ENCODE measurements at regions not wholly inside any gene's neighbourhood (a gene's known extent, or its start where the extent isn't known, plus 50 kb on each side); places are given as distances from the start of the nearest gene placed in this dataset.

- DNase-seq = no peak
- Mint-ChIP-seq H3K9me3 (peaks cover 6% of the 10 kb centered on the region), H3K27me3 (ENCODE audit: low read depth) (no peaks in the 10 kb centered on the region), H3K4me1 (ENCODE audit: low read depth) (peaks cover 35% of the 10 kb centered on the region), H3K27ac (no peak overlapping the region), H3K4me3 (no peak overlapping the region), H3K36me3 (ENCODE audit: low read depth) (peaks cover 2% of the 10 kb centered on the region)
- CTCF ChIA-PET = interaction anchor here (0.7 kb wide), 1 partner anchor 169 kb away, joined by 3 read pairs; no protein-coding TSS in a partner anchor
- intact Hi-C loops (cut with micrococcal nuclease) = no loop called here
Measured at GRCh38 chr12:91980389-91980821, 165.2 kb downstream of the BTG1 start.

GRCh38 chr12:91978143-91978542 lies 167.5 kb downstream of the BTG1 start:
- Mint-ChIP-seq H3K36me3 (ENCODE audit: low read depth) (peaks cover 2% of the 10 kb centered on the region), H3K9me3 (peaks cover 6% of the 10 kb centered on the region), H3K4me1 (ENCODE audit: low read depth) (peaks cover 39% of the 10 kb centered on the region), H3K27ac (peak overlapping the region; percentile 18), H3K27me3 (ENCODE audit: low read depth) (no peaks in the 10 kb centered on the region), H3K4me3 (no peak overlapping the region)
- DNase-seq = peak; percentile 29
- intact Hi-C loops (cut with micrococcal nuclease) = no loop called here
- CTCF ChIA-PET = no interaction called here

DNA sequence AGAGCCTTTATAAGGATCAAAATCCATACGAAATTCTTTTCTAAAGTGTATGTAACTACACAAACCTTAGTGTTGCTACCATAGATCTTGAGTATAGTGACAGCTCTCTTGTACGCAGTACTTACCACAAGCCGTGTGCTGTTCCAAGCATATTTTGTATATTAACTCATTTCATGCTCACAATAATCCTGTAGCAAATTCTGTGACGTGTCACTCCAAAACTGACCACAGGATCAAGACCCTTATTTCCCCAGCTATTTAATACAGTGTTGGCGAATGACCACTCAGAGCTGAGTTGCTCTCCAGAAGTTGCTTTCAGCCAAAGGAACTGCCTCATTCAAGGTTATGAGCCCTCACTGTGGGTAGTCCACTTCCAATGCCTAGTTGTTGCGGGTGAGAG lies 169.8 kb downstream of the BTG1 start:
- no peak for DNase-seq
- H3K9me3 Mint-ChIP-seq = peaks cover 6% of the 10 kb centered on the region
- no peak overlapping the region for H3K27ac Mint-ChIP-seq
- peaks cover 2% of the 10 kb centered on the region for H3K36me3 Mint-ChIP-seq (ENCODE audit: low read depth)
- H3K4me1 Mint-ChIP-seq (ENCODE audit: low read depth) = peaks cover 34% of the 10 kb centered on the region
- no peak overlapping the region for H3K4me3 Mint-ChIP-seq
- no peaks in the 10 kb centered on the region for H3K27me3 Mint-ChIP-seq (ENCODE audit: low read depth)
- intact Hi-C loops (cut with micrococcal nuclease) = no loop called here
- CTCF ChIA-PET = interaction anchor here (0.8 to 1.0 kb wide), 2 partner anchors 165 to 235 kb away, joined by 3 read pairs; no protein-coding TSS in a partner anchor

DNA sequence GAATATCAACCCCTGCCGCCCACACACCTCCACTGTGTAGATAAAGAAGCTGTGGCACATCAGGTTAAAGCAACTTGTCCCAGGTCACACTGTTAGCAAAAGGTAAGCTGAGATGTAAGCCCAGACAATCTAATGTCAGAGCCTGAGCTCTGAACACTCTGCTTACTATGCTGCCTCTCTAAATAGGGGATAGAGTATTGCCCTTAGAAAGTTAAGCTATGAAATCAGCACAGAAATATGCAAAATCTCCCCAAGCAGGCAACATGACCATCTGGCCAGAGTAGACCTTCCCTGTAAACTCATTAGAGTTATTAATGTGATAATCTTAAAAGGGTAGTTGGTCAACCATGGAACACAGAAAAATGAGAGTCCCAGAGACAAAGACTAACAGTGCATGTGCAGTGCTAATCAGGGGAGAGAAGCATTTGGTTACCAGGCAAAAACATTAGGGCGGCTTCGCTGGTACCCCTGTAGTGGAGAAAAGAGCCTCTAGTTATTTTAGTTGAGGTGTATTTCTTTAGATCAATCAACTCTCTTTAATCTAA lies 171.0 kb downstream of the BTG1 start:
- peaks cover 29% of the 10 kb centered on the region for H3K4me1 Mint-ChIP-seq (ENCODE audit: low read depth)
- no peak overlapping the region for H3K27ac Mint-ChIP-seq
- no peaks in the 10 kb centered on the region for H3K27me3 Mint-ChIP-seq (ENCODE audit: low read depth)
- H3K36me3 Mint-ChIP-seq (ENCODE audit: low read depth) = peaks cover 2% of the 10 kb centered on the region
- peaks cover 7% of the 10 kb centered on the region for H3K9me3 Mint-ChIP-seq
- CTCF ChIA-PET = interaction anchor here (1.0 to 1.1 kb wide), 2 partner anchors 10 to 91 kb away, joined by 3 to 4 read pairs; no protein-coding TSS in a partner anchor
- no peak for DNase-seq
- intact Hi-C loops (cut with micrococcal nuclease) = no loop called here
- H3K4me3 Mint-ChIP-seq = no peak overlapping the region

DNA sequence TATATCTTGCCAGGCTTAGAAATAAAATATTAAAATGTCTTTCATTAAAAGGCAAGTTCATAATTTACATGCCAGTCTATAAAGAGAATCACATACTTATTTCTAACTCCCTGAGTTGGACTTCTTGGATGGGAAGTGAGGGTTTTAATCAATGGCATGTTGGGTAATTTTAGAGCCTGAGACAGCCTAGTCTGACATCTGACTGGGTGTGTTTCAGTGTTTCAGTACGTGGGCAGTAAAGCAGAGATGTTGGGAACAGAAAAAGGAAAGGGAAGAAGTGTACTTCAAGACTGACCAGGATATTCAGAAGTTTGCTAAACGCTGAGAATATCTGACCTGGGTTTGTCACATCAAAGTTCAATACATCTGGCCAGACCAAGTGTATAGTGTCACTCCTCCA lies 171.8 kb downstream of the BTG1 start:
- CTCF ChIA-PET = interaction anchor here (1.1 kb wide), 1 partner anchor 11 kb away, joined by 4 read pairs; no protein-coding TSS in a partner anchor
- H3K27ac Mint-ChIP-seq = no peak overlapping the region
- peaks cover 2% of the 10 kb centered on the region for H3K36me3 Mint-ChIP-seq (ENCODE audit: low read depth)
- no peak overlapping the region for H3K4me3 Mint-ChIP-seq
- intact Hi-C loops (cut with micrococcal nuclease) = no loop called here
- H3K27me3 Mint-ChIP-seq (ENCODE audit: low read depth) = no peaks in the 10 kb centered on the region
- H3K4me1 Mint-ChIP-seq (ENCODE audit: low read depth) = peaks cover 27% of the 10 kb centered on the region
- DNase-seq = no peak
- H3K9me3 Mint-ChIP-seq = peaks cover 7% of the 10 kb centered on the region

- H3K4me3 Mint-ChIP-seq = no peak overlapping the region
- CTCF ChIA-PET = no interaction called here
- intact Hi-C loops (cut with micrococcal nuclease) = no loop called here
Measured at GRCh38 chr12:91972896-91973295, 172.8 kb downstream of the BTG1 start.

DNA sequence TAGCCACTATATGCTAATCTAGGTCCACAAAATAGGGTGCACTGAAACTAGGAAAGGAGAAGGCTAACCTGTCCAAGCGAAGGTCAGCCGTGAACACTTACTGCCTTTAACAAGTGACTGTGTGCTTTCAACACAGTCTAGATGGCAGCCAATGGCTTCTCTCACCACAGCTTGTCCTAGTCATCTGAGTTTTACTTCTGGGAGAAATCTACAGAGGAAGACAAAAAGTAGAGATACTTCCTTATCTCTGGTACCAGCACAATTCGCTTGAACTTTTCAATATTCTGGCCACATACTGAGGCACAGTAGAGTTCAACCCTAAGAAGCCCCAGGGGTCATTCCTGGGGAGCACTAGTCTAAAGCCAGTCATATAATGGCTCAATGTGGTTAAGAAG lies 176.9 kb downstream of the BTG1 start:
- H3K27me3 Mint-ChIP-seq (ENCODE audit: low read depth) = no peaks in the 10 kb centered on the region
- H3K27ac Mint-ChIP-seq = no peak overlapping the region
- peaks cover 2% of the 10 kb centered on the region for H3K36me3 Mint-ChIP-seq (ENCODE audit: low read depth)
- peaks cover 11% of the 10 kb centered on the region for H3K4me1 Mint-ChIP-seq (ENCODE audit: low read depth)
- intact Hi-C loops (cut with micrococcal nuclease) = no loop called here
- peaks cover 2% of the 10 kb centered on the region for H3K9me3 Mint-ChIP-seq
- CTCF ChIA-PET = no interaction called here
- no peak for DNase-seq
- no peak overlapping the region for H3K4me3 Mint-ChIP-seq

More at GRCh38 chr12:91972896-91973295, 172.8 kb downstream of the BTG1 start:
- H3K27me3 Mint-ChIP-seq (ENCODE audit: low read depth) = no peaks in the 10 kb centered on the region
- no peak overlapping the region for H3K27ac Mint-ChIP-seq
- peaks cover 2% of the 10 kb centered on the region for H3K36me3 Mint-ChIP-seq (ENCODE audit: low read depth)
- peaks cover 18% of the 10 kb centered on the region for H3K4me1 Mint-ChIP-seq (ENCODE audit: low read depth)
- peaks cover 6% of the 10 kb centered on the region for H3K9me3 Mint-ChIP-seq
- DNase-seq = no peak

DNA sequence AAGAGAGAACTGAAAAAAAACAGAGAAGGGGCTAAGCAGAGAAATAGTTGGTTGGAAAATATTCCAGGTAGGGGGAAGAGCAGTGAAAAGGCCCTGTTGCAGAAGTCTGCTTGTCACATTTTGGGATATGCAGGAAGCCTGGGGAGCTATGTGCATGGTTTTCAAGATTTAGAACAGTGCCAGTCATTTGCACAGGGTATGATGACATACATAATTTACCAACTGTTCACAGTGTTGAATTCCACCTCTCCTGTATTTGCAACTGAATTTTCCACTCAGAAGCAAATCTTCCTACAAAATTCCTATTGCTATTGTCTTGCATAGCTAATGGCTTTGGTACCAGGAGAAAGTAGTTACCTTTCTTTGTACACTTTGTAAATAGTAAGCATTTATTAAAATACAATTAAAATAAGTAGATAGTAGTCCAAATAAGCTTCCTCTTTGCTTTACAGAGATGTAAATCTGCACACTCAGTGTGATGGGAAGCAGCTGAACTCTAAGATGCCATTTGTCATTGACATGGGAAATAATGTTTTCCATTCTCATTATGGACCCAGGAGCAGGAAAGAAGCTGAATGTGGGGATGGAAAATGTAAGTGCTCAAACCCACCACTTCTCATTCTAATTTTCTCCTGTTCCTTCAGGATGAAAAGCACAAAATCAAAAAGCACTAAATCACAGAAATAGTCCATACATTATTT lies 177.4 kb downstream of the BTG1 start:
- DNase-seq = no peak
- H3K36me3 Mint-ChIP-seq (ENCODE audit: low read depth) = peaks cover 3% of the 10 kb centered on the region
- H3K27me3 Mint-ChIP-seq (ENCODE audit: low read depth) = no peaks in the 10 kb centered on the region
- peaks cover 2% of the 10 kb centered on the region for H3K9me3 Mint-ChIP-seq
- H3K4me1 Mint-ChIP-seq (ENCODE audit: low read depth) = peaks cover 11% of the 10 kb centered on the region
- no peak overlapping the region for H3K4me3 Mint-ChIP-seq
- no peak overlapping the region for H3K27ac Mint-ChIP-seq
- CTCF ChIA-PET = interaction anchor here (1.3 kb wide), 1 partner anchor 26 kb away, joined by 3 read pairs; no protein-coding TSS in a partner anchor
- intact Hi-C loops (cut with micrococcal nuclease) = no loop called here

DNA sequence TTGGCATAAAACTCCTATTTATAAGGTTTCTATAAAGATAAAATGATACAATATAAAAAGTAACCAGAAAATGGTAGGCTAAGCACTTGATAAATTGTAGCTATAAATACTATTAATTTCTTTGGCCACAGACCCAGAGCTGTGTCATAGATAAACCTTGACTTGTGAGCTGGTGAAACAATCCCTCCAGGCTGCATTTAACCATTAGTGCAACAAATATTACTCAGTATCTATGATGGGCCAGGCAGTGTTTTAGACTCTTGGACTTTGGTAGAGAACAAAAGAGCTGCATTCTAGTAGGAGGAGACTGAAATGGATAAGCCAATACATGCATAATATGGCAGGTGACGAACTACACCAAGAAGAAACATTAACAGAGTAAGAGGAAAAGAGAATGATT lies 178.1 kb downstream of the BTG1 start:
- Mint-ChIP-seq H3K36me3 (ENCODE audit: low read depth) (peaks cover 4% of the 10 kb centered on the region), H3K9me3 (peaks cover 2% of the 10 kb centered on the region), H3K27me3 (ENCODE audit: low read depth) (no peaks in the 10 kb centered on the region), H3K27ac (no peak overlapping the region), H3K4me3 (no peak overlapping the region), H3K4me1 (ENCODE audit: low read depth) (peaks cover 11% of the 10 kb centered on the region)
- CTCF ChIA-PET = interaction anchor here (1.3 kb wide), 1 partner anchor 25 kb away, joined by 3 read pairs; no protein-coding TSS in a partner anchor
- intact Hi-C loops (cut with micrococcal nuclease) = no loop called here
- no peak for DNase-seq

- Mint-ChIP-seq H3K27me3 (ENCODE audit: low read depth) (no peaks in the 10 kb centered on the region), H3K9me3 (peaks cover 2% of the 10 kb centered on the region), H3K4me1 (ENCODE audit: low read depth) (peaks cover 11% of the 10 kb centered on the region), H3K27ac (no peak overlapping the region), H3K36me3 (ENCODE audit: low read depth) (peaks cover 4% of the 10 kb centered on the region), H3K4me3 (no peak overlapping the region)
- DNase-seq = no peak
- intact Hi-C loops (cut with micrococcal nuclease) = no loop called here
- CTCF ChIA-PET = interaction anchor here (0.6 to 1.2 kb wide), 8 partner anchors 11 to 323 kb away, joined by 3 to 8 read pairs (median 3); no protein-coding TSS in a partner anchor
Measured at GRCh38 chr12:91965781-91966180, 179.9 kb downstream of the BTG1 start.

GRCh38 chr12:91964501-91964900 lies 181.1 kb downstream of the BTG1 start:
- H3K27ac Mint-ChIP-seq = no peak overlapping the region
- no peak overlapping the region for H3K4me3 Mint-ChIP-seq
- H3K4me1 Mint-ChIP-seq (ENCODE audit: low read depth) = peaks cover 11% of the 10 kb centered on the region
- DNase-seq = no peak
- H3K27me3 Mint-ChIP-seq (ENCODE audit: low read depth) = no peaks in the 10 kb centered on the region
- intact Hi-C loops (cut with micrococcal nuclease) = no loop called here
- CTCF ChIA-PET = no interaction called here
- peaks cover under 1% of the 10 kb centered on the region for H3K9me3 Mint-ChIP-seq
- H3K36me3 Mint-ChIP-seq (ENCODE audit: low read depth) = peaks cover 4% of the 10 kb centered on the region

- peaks cover 10% of the 10 kb centered on the region for H3K9me3 Mint-ChIP-seq
- H3K36me3 Mint-ChIP-seq (ENCODE audit: low read depth) = peaks cover 2% of the 10 kb centered on the region
- no peak for DNase-seq
- H3K4me1 Mint-ChIP-seq (ENCODE audit: low read depth) = peaks cover 6% of the 10 kb centered on the region
- H3K27me3 Mint-ChIP-seq (ENCODE audit: low read depth) = no peaks in the 10 kb centered on the region
- H3K4me3 Mint-ChIP-seq = no peak overlapping the region
- H3K27ac Mint-ChIP-seq = no peak overlapping the region
- CTCF ChIA-PET = interaction anchor here (0.7 kb wide), 1 partner anchor 24 kb away, joined by 3 read pairs; no protein-coding TSS in a partner anchor
- intact Hi-C loops (cut with micrococcal nuclease) = no loop called here
Measured at GRCh38 chr12:91959220-91959619, 186.4 kb downstream of the BTG1 start.

GRCh38 chr12:91958816-91959215 lies 186.8 kb downstream of the BTG1 start:
- intact Hi-C loops (cut with micrococcal nuclease) = no loop called here
- CTCF ChIA-PET = interaction anchor here (0.7 kb wide), 1 partner anchor 24 kb away, joined by 3 read pairs; no protein-coding TSS in a partner anchor
- H3K9me3 Mint-ChIP-seq = peaks cover 10% of the 10 kb centered on the region
- peaks cover 6% of the 10 kb centered on the region for H3K4me1 Mint-ChIP-seq (ENCODE audit: low read depth)
- H3K36me3 Mint-ChIP-seq (ENCODE audit: low read depth) = peaks cover 2% of the 10 kb centered on the region
- DNase-seq = no peak
- no peak overlapping the region for H3K27ac Mint-ChIP-seq
- H3K27me3 Mint-ChIP-seq (ENCODE audit: low read depth) = no peaks in the 10 kb centered on the region
- no peak overlapping the region for H3K4me3 Mint-ChIP-seq

All from activated naive CD4-positive, alpha-beta T cell treated with anti-CD3 and anti-CD28 coated beads for 36 hours (primary cell).